Activated T-cell treated with anti-CD3 and anti-CD28 coated beads for 1 hour (primary cell): ENCODE measurements at regions not wholly inside any gene's neighbourhood (a gene's known extent, or its start where the extent isn't known, plus 50 kb on each side); places are given as distances from the start of the nearest gene placed in this dataset.
"Not testable (repeated sequence)": the region's sequence is repeated elsewhere in the genome, so short reads cannot be mapped to it uniquely, and the experiment has no call there.

Source experiments
- DNase-seq: peaks from one replicate; pipeline ENCODE4 v3.0.0-alpha.2; 2020; ENCODE audit warnings: low read depth

DNA sequence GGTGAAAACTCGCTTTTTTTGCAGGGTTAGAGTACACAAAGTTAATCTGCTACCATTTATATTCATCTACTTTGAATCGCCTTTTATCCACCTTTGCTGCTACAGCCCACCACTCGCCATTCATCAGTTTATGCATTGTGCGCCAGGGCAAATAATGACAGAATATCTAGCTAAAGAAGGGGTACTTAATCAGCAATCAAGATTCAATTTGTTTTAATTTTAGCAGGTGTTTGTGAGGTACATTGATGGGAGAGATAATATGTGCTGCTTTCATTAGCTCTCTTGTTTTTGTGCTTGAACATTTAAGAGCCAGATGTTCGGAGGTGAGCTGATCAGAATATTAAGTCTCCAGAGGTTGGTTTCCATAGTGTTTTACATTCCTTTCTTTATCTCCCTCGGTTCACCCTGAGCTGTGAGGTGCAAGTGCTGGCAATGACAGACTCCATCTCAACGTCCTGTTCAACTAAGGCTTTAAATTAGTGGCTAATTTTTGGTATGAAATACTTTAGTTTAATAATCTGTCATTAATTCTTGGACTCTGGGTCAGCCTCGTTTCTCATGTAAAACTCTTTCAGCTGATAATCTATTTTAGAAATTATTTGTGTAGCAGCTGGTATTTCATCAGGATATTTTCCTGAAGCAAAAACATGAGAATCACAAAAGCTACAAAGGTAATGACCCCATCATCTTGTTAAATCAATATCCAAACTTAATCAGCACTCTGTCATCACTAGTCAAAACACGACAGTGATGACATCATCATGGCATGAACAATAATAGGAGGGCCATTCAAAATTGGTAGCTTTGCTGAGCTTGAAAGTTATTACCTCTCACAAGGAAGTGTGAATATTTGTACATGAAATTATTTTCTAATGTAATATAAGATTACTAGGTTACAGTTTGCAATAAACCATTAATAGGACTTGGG lies 479.9 kb upstream of the FANCL start:
- no peak for DNase-seq

DNA sequence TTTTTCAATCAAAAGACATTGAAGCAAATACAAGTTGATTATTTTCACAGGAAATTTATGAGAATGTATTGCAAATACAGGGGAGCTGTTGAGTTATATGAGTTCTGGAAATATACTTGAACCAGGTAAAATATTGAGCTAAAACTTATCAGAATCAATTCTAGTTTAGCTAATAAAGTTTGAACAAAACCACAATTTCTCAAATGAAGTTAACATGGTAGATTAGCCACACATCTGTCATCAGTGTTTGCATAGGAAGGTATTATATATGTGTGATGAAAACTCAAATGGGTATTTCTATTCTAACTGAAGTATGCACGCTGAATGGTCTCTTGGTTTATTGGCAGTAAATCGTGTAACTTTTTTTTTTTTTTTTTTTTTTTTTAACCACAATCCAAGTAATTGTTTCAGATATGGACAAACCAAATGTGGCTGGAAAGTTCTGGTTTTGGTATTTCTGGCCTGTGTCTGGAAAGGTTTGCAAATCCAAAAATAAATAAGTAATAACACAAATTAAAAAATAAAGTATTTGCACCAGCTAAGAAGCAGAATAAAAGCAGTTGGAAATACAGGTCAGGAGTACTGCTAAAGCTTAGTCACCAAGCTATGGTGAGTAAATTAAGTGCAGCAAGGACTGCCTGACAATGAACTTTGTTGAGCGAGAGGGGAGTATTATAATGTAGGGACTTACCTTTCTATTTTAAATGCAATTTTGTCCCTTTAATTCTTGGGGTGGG lies 479.1 kb upstream of the FANCL start:
- DNase-seq = no peak

DNA sequence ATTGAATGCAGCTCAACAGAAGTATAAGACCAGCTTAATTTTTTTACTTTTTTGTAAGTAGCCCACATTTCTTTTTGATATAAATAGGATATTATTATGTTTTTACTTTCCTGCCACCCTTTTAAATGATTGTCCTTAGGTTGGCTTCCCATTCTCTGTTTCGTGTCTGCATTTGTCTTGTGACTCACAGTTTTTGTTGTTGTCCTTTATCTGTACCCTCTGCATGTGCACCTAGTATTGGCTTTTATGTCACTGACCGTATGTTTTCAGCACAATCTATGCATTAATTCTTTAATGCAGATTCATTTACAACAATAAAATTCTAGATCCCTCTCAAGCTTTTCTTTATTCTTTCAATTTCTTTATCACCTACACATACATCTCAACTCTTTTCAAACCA lies 474.2 kb upstream of the FANCL start:
- no peak for DNase-seq

DNA sequence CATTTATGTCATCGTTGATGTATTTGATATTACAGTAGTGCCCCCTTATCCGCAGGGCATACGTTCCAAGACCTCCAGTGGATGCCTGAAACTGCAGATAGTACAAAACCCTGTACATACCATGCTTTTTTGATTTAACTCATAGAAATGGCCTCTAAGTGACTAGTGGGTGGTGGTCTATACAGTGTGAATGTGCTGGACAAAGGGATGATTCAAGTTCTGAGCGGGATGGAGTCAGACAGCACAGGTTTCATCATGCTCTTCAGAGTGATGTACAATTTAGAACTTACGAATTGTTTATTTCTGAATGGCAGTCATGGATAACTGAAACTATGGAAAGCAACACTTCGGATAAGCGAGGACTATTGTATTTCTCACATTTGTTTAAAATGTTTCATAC lies 473.1 kb upstream of the FANCL start:
- DNase-seq = no peak

DNA sequence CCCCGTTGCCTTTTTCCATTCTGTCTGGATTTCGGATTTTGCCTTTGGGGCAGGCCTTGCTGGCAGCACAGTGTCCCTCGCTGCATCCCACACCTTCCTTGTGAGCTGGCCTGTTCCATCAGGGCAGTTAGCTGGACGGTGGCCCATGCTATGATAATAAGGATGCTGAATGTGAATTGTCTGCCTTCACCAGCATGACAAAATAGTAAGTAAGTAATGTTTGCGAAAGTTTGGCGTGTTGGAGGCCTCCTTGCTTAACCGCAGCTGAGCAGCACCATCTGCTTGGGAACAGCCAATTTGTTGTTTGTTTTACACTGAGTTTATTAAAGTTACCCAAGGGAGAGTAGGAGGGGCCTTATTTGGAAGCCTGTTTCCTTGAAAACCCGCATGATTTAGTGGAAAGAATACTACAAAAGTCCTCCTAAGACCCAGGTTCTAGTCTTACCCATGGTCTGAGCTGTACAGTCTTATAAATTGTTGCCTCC lies 469.7 kb upstream of the FANCL start:
- DNase-seq = no peak

DNA sequence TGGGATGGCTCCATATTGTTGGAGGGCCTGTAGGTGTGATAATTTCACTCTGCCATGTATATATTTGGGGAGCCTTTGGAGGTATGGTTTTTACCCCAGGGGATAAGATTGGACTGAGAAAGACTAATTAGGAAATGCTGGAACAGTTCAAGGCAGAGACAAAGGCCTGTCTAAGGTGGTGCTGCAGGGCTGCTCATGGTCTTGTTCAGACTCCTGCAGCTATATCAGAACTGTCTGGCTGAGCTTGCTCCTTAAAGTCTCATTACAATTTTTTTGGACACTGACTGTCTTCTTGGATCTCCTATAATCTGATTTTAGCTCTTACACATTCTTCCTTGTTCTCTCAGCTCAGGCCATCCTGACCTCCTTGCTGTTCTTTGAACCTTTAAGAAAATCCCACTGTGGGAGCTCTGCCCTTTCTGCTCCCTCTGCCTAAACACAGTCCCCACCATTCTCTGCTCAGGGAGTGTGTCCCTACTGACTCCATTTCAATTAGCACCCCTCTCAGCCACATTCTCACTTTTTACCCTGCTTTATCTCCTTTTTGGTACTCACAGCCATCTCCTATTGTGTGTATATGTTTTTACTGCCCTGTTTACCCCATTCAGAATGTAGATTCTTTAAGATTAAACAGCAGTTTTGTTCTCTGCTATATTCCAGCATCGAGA lies 468.7 kb upstream of the FANCL start:
- DNase-seq = no peak

DNA sequence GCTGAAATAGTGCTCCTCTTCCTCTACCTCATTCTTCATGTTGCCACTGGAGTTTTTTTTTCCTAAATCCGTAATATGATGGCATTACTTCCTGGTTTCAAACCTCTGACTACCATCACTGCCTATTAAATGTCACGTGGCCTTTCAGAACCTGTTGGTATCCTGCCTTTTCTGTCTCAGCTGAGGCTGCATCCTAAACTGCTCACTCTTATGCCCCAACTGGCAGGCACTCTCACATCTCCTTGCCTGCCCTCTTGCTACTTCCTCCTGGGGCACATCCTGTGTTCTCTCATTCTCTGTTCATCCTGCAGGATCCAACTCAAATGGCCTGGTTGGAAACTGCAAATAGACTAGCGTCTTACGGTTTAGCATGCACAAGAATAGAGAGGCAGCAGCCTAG lies 468.1 kb upstream of the FANCL start:
- no peak for DNase-seq

DNA sequence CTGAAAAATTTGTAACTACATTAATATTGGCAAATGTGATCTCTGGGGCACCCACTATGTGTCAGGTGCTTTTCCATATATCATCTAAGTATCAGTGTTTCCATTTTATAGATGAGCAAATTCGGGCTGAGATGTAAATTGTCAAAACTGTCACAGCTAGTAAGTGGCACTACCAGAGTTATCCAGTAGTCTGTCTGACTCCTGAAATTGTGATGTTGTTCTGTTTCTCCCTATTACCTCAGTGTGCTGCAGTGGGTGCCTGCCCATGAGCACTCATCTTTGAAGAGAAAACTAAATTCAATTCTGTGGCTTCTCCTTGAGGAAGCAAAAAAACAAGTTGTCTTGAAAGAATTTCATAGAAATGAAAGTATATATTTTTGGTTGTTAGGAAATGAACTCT lies 467.4 kb upstream of the FANCL start:
- no peak for DNase-seq

DNA sequence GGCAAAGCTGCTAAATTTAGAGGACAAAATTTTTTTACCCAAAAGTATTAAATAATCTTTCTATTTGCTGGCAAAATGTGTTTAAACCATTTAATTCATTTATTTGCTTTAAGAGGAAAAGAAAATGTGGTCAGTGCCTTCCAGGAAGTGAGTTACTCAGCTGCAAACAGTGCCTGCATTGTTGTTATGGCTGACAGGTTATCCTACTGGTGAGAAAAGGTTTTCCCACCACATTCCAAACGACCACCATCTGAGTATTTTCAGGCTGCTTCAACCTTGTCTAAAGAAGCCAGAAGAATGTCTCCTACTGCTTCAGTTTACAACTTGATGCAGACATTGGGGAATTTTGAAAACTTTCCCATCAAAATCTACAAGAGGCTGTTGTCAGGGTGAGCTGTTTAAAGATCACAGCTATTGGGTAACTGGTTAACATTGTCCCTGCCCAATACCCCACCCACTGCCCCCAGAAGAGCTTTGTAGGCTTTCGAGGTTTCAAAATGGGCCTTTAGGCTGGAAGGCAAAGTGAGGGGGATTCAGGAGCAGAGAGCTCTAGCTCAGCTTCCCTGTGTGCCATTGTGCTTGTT lies 461.3 kb upstream of the FANCL start:
- no peak for DNase-seq

DNA sequence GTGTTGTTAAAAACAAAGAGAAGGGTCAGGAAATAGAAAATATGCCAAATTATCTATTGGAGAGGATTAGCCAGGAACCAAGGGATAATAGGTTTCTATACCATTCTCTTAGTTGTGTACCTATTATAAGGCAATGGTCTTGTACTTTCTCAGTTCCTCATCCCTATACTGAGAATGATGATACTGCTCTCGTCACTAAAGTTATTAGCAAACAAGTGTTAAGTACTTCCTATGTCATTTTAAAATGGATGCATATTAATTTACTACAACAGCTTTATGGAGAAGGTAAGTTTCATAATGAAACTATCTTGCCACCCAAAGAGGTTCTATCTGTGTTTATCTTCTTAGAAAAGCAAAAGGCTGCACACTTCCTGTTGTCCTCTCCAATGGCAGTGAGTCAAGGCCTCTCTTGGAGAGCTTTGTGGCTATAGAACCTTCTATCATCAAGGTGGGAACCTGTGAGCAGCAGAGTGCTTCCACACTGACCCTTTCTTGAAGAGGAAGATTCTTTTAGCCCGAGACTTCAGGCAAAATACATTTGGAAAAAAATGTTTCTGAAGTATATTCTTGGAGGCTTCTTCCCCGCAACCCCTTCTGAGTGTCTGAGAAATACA lies 460.7 kb upstream of the FANCL start:
- no peak for DNase-seq

DNA sequence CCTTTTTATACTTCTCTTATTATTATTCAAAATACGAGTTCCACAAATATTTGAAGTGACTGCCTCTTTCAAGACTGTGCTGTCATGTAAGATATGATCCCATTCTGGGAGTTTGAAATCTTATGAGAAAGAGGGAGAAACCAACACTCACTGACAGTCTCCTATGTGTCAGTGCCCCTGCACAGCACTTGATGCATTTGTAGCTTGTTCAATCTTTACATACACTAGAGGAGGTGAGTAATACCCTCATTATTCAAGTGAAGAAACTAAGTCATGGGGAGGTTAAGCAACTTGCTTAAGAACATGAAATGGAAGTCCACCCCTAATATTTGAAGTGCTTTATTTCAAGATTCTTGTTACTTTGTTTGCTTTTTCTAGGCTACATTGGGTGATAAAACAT lies 459.5 kb upstream of the FANCL start:
- no peak for DNase-seq

DNA sequence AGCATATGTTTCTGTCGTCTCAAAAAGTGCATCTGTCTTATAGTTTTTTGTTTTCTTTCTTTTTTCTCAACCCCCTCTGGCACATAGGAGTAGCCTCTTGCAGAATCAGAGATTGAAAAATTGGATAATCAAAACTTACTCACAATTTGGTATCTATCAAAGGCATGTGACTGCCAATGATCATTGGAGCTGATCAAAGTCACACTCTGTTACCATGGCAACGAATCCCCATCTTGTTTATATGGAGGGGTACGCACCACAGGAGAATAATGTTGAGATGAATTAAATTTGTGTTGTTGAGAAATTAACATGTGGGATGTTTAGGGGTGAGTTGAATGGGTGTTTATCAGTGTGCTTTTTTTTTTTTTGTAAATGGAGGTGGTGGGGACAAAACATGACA lies 458.3 kb upstream of the FANCL start:
- no peak for DNase-seq

DNA sequence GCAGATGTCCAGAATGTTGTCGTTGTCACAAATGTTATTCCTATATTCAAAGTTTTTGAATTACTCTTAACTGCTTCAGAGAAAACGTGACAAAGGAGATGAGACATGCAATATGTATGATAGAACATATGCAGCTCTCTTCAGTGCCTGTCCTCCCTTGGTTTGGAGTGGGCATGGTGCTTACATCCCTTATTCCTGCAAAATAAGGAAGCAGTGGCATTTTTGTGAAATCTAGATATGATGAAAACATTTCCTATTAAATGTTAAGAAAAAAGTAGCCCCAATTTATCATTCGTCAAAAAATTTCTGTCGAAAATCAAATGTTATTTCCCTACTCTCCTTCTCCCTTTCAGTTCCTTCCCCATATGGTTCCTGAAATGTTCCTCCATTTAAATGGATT lies 457.5 kb upstream of the FANCL start:
- DNase-seq = no peak

DNA sequence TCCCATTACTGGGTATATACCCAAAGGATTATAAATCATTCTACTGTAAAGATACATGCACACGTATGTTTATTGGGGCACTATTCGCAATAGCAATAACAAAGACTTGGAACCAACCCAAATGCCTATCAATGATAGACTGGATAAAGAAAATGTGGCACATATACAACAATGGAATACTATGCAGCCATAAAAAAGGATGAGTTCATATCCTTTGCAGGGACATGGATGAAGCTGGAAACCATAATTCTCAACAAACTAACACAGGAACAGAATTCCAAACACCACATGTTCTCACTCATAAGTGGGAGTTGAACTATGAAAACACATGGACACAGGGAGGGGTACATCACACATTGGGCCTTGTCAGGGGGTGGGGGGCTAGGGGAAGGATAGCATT lies 453.0 kb upstream of the FANCL start:
- not testable (repeated sequence) for DNase-seq

DNA sequence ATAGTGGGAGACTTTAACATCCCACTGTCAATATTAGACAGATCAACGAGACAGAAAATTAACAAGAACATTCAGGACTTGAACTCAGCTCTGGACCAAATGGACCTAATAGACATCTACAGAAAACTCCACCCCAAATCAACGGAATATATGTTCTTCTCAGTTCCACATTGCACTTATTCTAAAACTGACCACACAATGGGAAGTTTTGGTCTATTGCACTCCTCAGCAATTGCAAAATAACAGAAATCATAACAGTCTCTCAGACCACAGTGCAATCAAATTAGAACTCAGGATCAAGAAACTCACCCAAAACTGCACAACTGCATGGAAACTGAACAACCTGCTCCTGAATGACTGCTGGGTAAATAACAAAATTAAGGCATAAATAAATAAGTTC lies 449.9 kb upstream of the FANCL start:
- not testable (repeated sequence) for DNase-seq

DNA sequence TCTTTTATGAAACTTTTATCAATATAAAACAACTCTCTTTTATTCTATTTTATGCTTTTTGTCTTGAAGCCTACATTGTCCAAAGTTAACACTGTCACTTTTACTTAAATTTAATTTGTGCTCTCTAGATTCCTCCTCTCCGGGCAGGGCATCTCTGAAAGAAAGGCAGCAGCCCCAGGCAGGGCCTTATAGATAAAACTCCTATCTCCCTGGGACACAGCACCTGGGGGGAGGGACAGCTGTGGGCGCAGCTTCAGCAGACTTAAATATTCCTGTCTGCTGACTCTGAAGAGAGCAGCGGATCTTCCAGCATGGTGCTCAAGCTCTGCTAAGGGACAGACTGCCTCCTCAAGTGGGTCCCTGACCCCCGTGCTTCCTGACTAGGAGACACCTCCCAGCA lies 447.7 kb upstream of the FANCL start:
- no peak for DNase-seq

DNA sequence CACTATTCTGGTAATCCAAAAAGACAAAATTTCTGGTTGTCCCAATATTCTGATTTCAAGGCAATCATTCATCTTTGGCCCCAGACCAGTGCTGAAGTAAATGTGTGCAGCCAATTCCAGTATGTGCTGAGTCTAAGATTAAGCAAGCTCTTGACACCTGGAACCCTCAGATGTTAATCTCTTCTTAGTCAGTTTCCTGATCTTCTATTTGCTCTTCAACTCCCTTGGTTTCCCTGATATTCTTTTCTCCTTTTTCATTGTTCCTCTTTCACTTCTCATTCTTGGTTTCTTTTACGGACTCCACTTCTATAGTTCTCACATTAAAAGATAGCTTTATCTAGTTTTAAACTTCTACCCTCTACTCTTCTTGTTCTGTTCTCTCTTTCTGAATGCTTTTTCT lies 445.7 kb upstream of the FANCL start:
- DNase-seq = no peak

DNA sequence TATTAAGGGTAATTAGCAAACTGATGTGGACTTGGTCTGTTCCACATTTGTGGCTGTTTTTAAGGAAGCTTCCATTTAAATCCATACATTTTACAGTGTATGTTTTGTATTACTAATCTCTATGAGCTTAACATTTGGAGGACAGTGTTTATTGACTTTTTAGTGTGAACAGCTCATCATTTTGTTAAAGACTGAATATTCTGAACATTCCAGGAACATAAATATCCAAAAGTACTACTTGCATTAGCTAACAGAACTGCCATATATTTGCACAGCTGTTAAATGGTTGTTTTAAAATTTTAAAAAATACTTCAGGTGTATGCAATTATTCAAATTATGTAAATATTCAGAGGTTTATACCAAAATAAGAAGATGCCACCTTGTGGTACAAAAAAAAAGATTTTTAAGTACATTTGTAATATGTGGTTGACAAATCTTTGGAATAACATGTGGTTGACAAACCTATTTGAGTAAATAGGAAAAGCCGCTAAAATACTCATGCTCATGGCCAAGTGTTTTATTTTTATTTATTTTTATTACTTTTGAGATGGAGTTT lies 439.7 kb upstream of the FANCL start:
- DNase-seq = no peak

DNA sequence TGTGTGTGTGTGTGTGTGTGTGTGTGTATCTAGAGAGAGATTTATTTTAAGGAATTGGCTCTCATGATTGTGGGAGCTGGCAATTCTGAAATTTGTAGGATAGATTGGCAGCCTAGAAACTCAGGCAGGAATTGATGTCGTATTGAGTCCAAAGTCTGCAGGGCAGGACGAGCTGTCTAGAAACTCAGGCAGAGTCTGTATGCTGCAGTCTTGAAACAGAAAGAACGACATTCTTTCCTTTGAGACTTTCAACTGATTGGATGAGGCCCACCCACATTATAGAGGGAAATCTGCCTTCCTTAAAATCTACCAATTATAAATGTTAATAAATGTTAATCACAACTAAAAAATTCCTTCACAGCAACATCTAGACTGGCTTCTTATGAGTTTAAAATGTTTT lies 436.6 kb upstream of the FANCL start:
- no peak for DNase-seq

DNA sequence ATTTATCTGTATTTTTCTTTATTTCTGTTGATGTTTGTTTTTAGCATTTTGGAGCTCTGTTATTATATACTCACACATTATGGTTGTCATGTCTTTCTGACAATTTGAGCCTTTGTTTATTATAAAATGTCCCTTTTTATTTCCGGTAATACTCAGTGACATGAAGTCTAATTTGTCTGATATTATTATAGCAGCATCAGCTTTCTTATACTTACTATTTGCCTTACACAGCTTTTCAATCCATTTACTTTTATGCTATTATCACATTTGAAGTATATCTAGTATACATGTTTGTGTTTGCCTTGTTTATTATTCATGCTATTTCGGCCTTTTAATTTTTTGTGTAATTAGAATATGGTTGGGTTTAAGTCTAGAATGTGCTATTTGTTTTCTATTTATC lies 430.6 kb upstream of the FANCL start:
- DNase-seq = no peak

DNA sequence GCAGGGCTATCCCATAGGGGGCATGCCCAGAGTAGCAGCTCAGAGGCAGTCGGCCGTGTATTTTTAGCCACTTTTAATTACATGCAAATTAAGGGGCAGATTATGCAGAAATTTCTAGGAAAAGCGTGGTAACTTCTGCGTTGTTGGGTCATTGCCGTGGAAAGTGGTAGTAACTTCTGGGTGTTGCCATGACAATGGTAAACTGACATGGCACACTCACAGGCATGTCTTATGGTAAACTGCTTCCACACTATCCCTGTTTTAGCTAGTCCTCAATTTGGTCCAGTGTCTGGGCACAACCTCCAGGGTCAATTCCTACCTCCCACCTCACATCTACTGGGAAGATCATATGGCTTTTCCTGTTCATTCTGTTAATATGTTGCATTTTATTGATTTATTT lies 428.9 kb upstream of the FANCL start:
- DNase-seq = no peak
